ENCODE measurements at regions not wholly inside any gene's neighbourhood (a gene's known extent, or its start where the extent isn't known, plus 50 kb on each side); places are given as distances from the start of the nearest gene placed in this dataset.
"Not testable (repeated sequence)": the region's sequence is repeated elsewhere in the genome, so short reads cannot be mapped to it uniquely, and the experiment has no call there.

DNA sequence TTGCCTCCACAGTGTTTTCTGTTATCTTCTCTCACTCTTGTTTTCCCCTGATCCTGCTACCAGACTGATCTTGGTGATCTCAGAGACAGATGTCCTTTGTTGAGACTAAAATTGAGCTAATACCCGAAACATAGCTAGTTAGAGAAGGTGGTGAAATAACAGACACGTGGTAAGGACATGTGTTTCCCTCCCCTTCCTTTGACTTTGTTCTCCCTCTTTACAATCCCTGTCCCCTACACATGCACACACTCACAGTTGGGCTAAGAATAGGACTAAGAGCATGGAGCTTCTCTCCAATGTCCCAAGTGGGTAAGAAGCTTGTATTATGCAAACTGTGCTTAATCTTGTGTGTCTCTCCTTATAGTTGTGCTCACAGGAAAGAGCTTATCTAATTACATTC is 1603.0 kb upstream of the C9orf72 start:
- H3K36me3 Mint-ChIP-seq (ENCODE audit: low read depth): no peaks in the 10 kb centered on the region
- H3K4me1 Mint-ChIP-seq: no peaks in the 10 kb centered on the region
- TF ChIP-seq, protein P1, sequence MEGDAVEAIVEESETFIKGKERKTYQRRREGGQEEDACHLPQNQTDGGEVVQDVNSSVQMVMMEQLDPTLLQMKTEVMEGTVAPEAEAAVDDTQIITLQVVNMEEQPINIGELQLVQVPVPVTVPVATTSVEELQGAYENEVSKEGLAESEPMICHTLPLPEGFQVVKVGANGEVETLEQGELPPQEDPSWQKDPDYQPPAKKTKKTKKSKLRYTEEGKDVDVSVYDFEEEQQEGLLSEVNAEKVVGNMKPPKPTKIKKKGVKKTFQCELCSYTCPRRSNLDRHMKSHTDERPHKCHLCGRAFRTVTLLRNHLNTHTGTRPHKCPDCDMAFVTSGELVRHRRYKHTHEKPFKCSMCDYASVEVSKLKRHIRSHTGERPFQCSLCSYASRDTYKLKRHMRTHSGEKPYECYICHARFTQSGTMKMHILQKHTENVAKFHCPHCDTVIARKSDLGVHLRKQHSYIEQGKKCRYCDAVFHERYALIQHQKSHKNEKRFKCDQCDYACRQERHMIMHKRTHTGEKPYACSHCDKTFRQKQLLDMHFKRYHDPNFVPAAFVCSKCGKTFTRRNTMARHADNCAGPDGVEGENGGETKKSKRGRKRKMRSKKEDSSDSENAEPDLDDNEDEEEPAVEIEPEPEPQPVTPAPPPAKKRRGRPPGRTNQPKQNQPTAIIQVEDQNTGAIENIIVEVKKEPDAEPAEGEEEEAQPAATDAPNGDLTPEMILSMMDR (IDR thresholded peaks at IDR 0.05; ENCODE audit: unreplicated experiment in 3 of 3): no peak
- no peak overlapping the region for H3K27ac Mint-ChIP-seq
- no peaks in the 10 kb centered on the region for H3K9me3 Mint-ChIP-seq
- no peaks in the 10 kb centered on the region for H3K27me3 Mint-ChIP-seq (ENCODE audit: low read depth)
- no peak overlapping the region for H3K4me3 Mint-ChIP-seq

DNA sequence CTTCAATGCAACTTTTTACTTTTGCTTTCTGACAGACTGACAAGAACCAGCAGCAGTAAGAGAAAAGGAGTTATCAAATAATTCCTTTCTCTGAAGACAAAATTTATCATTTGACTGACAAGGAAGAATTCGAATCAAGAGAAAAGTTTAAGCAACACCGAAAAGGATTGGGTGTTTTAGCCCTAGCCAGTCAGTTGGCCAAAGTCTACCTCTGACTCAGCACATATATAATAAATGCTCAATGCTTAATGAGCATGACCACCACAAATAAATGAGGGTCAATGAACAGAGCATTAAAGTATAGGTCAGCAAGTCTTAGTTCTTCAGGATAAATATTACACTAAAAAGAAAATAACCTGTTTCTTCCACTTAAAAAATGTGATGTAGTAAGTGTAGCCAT is 1603.5 kb upstream of the C9orf72 start:
- H3K27me3 Mint-ChIP-seq (ENCODE audit: low read depth): no peaks in the 10 kb centered on the region
- no peaks in the 10 kb centered on the region for H3K9me3 Mint-ChIP-seq
- no peaks in the 10 kb centered on the region for H3K4me1 Mint-ChIP-seq
- no peak overlapping the region for H3K27ac Mint-ChIP-seq
- TF ChIP-seq, protein P1 (IDR thresholded peaks at IDR 0.05; ENCODE audit: unreplicated experiment in 3 of 3): no peak
- H3K36me3 Mint-ChIP-seq (ENCODE audit: low read depth): no peaks in the 10 kb centered on the region
- no peak overlapping the region for H3K4me3 Mint-ChIP-seq

DNA sequence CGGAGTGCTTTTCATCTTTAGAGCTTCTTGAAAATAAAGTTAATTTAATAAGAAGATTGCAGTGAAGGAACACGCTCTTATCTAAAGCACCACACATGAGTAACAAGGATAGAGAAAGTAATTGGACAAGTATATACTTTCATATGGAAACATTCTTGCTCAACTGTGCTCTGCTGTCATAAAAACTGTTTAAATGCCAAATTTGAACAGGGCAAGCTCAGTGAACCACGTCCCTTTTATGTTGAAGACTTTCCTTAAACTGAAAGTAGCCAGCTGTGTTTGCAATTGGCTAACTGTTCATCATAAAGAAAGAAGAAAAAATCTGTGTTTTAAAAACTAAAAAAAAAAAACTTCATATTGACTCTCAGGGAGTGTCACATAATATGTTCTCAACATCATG is 1610.7 kb upstream of the C9orf72 start:
- H3K27ac Mint-ChIP-seq: no peak overlapping the region
- no peaks in the 10 kb centered on the region for H3K4me1 Mint-ChIP-seq
- H3K36me3 Mint-ChIP-seq (ENCODE audit: low read depth): no peaks in the 10 kb centered on the region
- TF ChIP-seq, protein P1 (IDR thresholded peaks at IDR 0.05; ENCODE audit: unreplicated experiment in 3 of 3): no peak
- no peaks in the 10 kb centered on the region for H3K27me3 Mint-ChIP-seq (ENCODE audit: low read depth)
- no peak overlapping the region for H3K4me3 Mint-ChIP-seq
- no peaks in the 10 kb centered on the region for H3K9me3 Mint-ChIP-seq

DNA sequence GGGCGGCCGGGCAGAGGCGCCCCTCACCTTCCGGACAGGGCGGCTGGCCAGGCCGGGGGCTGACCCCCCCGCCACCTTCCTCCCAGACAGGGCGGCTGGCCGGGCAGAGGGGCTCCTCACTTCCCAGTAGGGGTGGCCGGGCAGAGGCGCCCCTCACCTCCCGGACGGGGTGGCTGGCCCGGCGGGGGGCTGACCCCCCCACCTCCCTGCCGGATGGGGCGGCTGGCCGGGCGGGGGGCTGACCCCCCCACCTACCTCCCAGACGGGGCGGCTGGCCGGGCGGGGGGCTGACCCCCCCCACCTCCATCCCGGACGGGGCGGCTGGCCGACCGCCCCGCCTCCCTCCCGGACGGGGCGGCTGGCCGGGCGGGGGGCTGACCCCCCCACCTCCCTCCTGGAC is 1615.5 kb upstream of the C9orf72 start:
- H3K9me3 Mint-ChIP-seq; H3K4me3 Mint-ChIP-seq; H3K36me3 Mint-ChIP-seq (ENCODE audit: low read depth); H3K27ac Mint-ChIP-seq; H3K4me1 Mint-ChIP-seq; H3K27me3 Mint-ChIP-seq (ENCODE audit: low read depth): not testable (repeated sequence)

DNA sequence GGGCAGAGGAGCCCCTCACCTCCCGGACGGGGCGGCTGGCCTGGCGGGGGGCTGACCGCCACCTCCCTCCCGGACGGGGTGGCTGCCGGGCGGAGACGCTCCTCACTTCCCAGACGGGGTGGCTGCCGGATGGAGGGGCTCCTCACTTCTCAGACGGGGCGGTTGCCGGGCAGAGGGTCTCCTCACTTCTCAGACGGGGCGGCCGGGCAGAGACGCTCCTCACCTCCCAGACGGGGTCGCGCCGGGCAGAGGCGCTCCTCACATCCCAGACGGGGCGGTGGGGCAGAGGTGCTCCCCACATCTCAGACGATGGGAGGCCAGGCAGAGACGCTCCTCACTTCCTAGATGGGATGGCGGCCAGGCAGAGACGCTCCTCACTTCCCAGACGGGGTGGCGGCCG is 1615.9 kb upstream of the C9orf72 start:
- not testable (repeated sequence) for H3K27me3 Mint-ChIP-seq (ENCODE audit: low read depth); H3K4me3 Mint-ChIP-seq; H3K4me1 Mint-ChIP-seq; H3K9me3 Mint-ChIP-seq; H3K36me3 Mint-ChIP-seq (ENCODE audit: low read depth); H3K27ac Mint-ChIP-seq

DNA sequence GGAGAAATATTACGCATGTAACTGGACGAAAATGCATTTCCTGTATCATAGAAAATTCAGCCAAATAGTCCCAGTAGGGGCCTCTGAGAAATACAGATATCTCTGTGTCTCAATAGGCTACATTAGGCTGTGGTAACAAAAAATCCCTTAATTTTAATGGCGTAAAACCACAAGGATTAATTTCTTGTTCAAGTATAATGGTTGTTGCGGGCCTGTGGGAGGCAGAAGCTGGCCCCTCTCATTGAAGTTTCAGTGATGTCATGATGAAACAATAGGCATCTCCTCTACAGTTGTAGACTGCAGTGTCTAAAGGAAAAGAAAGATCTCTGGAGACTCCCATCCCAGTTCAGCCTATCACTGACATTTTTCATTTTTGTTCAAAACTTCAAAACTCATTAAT is 1625.6 kb upstream of the C9orf72 start:
- H3K27me3 Mint-ChIP-seq (ENCODE audit: low read depth): no peaks in the 10 kb centered on the region
- H3K4me1 Mint-ChIP-seq: peaks cover 5% of the 10 kb centered on the region
- H3K36me3 Mint-ChIP-seq (ENCODE audit: low read depth): no peaks in the 10 kb centered on the region

DNA sequence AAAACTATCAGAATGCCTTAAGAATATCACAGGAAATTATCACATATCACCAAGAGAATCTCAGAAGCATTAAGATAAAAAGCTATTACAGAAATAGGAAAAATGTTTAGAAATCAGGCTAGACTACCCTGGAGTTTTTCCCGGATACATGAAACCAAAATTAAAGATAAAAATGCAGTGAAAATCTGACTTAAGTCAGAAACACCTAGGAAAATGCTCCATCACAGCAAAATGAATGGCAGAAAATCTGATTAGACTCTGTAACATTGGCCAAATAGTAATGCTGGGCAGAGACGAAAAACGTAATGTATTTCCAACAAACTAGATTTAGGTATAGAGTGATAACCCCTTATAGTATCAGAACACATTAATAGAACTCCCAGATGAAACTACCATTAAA is 1626.7 kb upstream of the C9orf72 start:
- Mint-ChIP-seq H3K4me1 (peaks cover 5% of the 10 kb centered on the region), H3K4me3 (no peak overlapping the region), H3K36me3 (ENCODE audit: low read depth) (no peaks in the 10 kb centered on the region), H3K27ac (no peak overlapping the region), H3K27me3 (ENCODE audit: low read depth) (no peaks in the 10 kb centered on the region), H3K9me3 (no peaks in the 10 kb centered on the region)
- TF ChIP-seq, protein P1 (IDR thresholded peaks at IDR 0.05; ENCODE audit: unreplicated experiment in 3 of 3): no peak

More for the DNA sequence above, 1625.6 kb upstream of the C9orf72 start:
- H3K4me3 Mint-ChIP-seq: no peak overlapping the region
- TF ChIP-seq, protein P1 (IDR thresholded peaks at IDR 0.05; ENCODE audit: unreplicated experiment in 3 of 3): no peak
- no peaks in the 10 kb centered on the region for H3K9me3 Mint-ChIP-seq
- no peak overlapping the region for H3K27ac Mint-ChIP-seq
